NB4 (cell line): ENCODE measurements at regions not wholly inside any gene's neighbourhood (a gene's known extent, or its start where the extent isn't known, plus 50 kb on each side); places are given as distances from the start of the nearest gene placed in this dataset.

Experiments
- DNase-seq: peaks from one replicate; pipeline ENCODE4 v3.0.0; 2010; ENCODE audit warnings: low read depth
- H3K4me3 ChIP-seq: one replicate; pipeline ENCODE4 v1.5.1; 2011; ENCODE audit warnings: mild to moderate bottlenecking, low read depth, low read length, moderate library complexity
- CTCF ChIP-seq: IDR thresholded peaks from one replicate; pipeline ENCODE4 v1.5.1; 2012; ENCODE audit warnings: low read depth, low read length
- MAX ChIP-seq: IDR thresholded peaks from 2 replicates; pipeline ENCODE4 v1.6.1; 2011; ENCODE audit warnings: low read depth, low read length
- MYC ChIP-seq: IDR thresholded peaks from 2 replicates; pipeline ENCODE4 v1.6.1; 2011; ENCODE audit warnings: low read depth, low read length
- POLR2A ChIP-seq: IDR thresholded peaks from 2 replicates; pipeline ENCODE4 v1.6.1; 2011; ENCODE audit warnings: mild to moderate bottlenecking; ENCODE audit not compliant: insufficient read length; ENCODE audit errors: extremely low read depth

- H3K4me3 ChIP-seq, result no peak overlapping the region
- TF ChIP-seq POLR2A (no peak), MAX (no peak), MYC (no peak)
- DNase-seq, result no peak
Measured at GRCh38 chr6:137685798-137686375, 181.2 kb upstream of the TNFAIP3 start.

GRCh38 chr6:137687818-137688217 is 179.2 kb upstream of the TNFAIP3 start:
- no peak for DNase-seq
- H3K4me3 ChIP-seq, result no peak overlapping the region
- no peak for TF ChIP-seq MAX

DNA sequence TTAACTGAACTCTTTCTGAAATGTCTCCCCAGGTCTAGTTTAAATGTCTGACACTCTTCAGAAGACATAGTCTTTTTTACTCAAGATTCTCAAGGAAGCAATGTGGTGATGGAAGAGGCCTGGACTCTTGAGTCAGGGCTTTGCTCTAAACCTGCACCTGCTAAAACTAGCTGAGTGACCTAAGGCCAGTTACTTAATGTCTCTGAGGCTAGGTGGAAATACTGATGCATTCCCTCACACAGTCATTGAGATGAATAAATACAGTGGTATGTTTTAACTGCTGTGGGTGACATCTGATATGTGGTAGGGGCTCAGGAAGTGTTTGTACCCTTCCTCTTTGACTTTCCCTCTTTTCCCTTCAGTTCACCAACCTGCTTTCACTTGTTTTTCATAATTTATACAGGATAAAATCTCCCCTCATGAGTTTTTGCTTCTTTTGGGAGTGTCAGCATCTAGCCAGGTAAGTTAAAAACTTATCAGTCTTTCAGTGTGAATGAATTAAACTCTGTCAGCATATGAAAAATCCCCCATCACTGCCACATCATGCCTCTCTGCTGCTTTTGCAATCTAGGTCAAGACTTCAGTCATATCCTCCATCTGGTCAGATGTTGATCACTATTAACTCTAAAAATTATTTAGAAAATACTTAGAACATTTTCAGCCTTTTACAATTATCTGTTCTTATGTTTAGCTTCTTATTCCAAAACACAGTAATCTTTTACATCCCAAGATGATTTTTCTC is 178.7 kb upstream of the TNFAIP3 start:
- no peak overlapping the region for H3K4me3 ChIP-seq
- DNase-seq, result no peak
- no peak for TF ChIP-seq CTCF
- TF ChIP-seq POLR2A, result no peak

DNA sequence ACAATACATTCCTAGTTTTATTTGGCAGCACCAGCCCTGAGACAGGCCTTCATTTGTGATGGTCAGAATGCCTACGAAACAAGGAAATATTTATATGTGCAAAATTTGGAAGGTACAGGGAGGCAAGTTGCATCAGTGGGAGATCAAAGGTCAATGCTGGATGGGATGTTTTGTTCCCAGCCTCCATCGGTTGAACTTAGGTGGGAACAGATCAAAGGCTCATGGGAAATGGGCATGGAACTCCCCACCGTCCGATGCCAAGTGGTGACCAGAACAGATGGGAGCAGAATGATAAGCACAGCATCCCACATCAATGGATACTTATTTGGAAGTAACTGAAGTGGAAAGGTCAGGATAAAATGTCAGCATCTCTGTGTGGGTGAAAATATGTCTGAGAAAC is 177.7 kb upstream of the TNFAIP3 start:
- DNase-seq, result no peak
- TF ChIP-seq MAX (no peak), POLR2A (no peak), CTCF (no peak), MYC (no peak)
- no peak overlapping the region for H3K4me3 ChIP-seq

- DNase-seq, result no peak
- H3K4me3 ChIP-seq, result no peak overlapping the region
- no peak for TF ChIP-seq MYC
- no peak for TF ChIP-seq POLR2A
- TF ChIP-seq CTCF, result no peak
- no peak for TF ChIP-seq MAX
Measured at GRCh38 chr6:137690034-137690433, 177.0 kb upstream of the TNFAIP3 start.

DNA sequence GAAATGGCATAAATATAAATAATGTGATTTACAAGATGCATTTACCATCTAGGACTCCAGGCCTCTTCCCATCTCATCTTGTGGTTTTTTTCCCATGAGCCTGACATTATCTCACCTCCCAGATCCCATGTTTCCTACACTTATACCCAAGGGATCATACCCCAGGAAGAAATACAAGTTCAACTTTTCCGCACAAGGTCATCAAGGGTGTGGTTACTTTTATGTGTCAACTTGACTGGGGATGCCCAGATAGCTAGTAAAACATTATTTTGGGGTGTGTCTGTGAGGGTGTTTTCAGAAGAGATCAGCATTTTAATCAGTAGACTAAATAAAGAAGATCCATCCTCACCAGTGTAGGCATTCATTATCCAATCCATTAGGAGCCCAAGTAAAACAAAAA is 176.3 kb upstream of the TNFAIP3 start:
- DNase-seq, result no peak
- no peak overlapping the region for H3K4me3 ChIP-seq
- TF ChIP-seq POLR2A (no peak), CTCF (no peak), MYC (no peak), MAX (no peak)

GRCh38 chr6:137692308-137692707 is 174.8 kb upstream of the TNFAIP3 start:
- DNase-seq, result no peak
- no peak overlapping the region for H3K4me3 ChIP-seq
- no peak for TF ChIP-seq CTCF
- no peak for TF ChIP-seq MAX
